ENCODE measurements at regions not wholly inside any gene's neighbourhood (a gene's known extent, or its start where the extent isn't known, plus 50 kb on each side); places are given as distances from the start of the nearest gene placed in this dataset.
A peak's percentile ranks its signal among the peaks of the same experiment; 100 is the strongest.
"Not testable (repeated sequence)": the region's sequence is repeated elsewhere in the genome, so short reads cannot be mapped to it uniquely, and the experiment has no call there.

DNA sequence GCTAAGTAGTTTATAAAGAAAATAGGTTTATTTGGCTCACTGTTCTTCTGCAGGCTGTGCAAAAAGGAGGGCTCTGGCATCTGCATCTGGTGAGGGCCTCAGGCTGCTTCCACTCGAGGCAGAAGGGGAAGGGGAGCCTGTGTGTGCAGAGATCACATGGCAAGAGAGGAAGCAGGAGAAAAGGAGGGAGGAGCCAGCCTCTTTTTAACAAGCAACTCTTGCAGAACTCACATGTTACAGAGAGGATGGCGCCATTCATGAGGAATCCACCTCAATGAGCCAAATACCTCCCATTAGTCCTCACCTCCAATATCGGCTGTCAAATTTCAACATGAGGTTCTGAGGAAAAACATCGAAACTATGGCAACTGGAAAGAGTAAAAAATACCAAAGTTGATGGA is 666.6 kb upstream of the SLC35B3 start:
- DNase-seq (ENCODE audit: low read depth): no peak

DNA sequence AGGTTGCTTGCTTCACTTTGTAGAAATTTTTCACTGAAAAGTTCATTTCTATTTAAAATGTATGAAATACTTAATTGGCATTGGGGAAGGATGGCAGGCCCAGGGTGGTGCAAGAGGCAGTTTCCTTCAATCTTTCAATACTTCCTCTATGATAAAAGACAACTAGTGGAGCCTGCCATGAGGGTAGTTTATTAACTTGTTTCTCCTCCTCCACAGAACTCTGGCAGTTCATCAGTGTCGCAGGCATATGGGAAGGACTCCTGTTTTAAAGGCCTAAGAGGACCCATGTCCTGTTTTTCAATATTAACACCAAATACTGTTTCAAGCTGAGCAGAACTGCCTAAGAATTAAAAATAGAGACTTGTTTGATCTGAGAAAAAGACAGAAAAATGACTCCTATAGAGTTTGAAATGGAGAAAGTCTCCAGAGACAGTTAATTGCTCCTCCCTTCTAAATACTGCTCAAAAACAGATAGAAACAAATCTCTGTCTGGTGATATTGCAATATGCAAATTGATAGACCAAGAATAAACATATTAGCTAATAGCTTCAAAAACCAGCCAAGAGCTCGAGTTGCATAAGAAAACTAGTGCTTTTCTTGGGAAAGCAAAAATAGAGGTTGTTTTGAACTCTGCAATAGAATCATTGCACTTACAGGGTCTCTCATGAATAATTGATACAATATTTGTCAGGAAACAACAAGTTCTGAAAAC is 665.7 kb upstream of the SLC35B3 start:
- peak; percentile 13 for DNase-seq (ENCODE audit: low read depth)

DNA sequence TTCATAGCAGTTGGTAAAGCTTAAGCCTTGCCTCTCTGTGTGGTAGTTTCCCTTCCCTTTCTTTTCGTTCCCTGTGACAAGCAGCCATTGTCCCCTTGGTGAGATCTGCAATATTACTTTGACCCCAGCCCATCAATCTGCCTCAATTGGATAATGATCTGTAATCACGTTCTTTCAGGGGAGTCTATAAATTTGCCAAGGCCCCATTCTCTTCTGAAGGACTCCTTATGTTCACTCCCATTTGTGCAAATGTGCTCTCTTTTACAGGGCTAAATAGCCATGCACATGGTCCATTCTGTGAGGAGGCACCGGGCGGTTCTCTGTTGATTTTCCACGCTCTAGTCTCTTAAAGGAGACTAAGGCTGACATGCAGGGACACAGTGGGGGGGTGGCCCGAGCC is 660.4 kb upstream of the SLC35B3 start:
- DNase-seq (ENCODE audit: low read depth): no peak

DNA sequence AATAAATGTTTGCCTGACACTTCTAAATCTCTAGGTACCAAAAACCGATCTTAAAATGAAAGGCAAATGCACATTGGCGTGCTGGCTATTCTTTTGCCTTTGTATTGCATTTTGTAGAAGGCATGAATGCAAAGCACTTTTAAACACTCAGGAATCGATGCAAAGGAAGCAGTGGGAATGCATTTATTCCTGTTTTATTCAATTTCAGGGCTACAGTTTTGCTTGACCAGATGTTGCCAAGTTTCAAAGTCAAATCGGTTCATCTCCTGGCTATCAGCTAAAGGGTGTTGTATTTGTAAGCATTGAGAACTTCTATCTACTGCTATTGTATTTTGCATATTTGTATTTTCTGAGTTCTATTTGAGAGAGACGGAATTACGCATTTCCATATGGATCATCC is 659.8 kb upstream of the SLC35B3 start:
- no peak for DNase-seq (ENCODE audit: low read depth)

DNA sequence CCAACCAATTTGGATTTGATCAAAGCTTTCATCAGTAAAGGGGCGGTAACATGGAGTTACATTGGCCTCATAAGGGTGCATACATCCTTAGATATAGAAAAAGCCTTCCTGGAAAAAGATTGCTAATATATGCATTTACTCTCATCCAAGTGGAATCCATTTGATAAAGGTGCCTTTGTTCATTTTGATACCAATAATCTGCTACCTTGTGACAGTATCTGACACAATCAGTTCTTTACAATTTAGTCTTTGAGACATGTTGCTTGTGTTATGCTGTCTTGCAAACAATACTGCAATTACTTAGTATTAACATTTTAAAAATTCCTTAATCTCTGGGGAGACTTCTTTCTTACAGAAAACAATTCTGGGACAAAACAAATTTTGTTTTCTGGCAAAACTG is 654.4 kb upstream of the SLC35B3 start:
- no peak for DNase-seq (ENCODE audit: low read depth)

DNA sequence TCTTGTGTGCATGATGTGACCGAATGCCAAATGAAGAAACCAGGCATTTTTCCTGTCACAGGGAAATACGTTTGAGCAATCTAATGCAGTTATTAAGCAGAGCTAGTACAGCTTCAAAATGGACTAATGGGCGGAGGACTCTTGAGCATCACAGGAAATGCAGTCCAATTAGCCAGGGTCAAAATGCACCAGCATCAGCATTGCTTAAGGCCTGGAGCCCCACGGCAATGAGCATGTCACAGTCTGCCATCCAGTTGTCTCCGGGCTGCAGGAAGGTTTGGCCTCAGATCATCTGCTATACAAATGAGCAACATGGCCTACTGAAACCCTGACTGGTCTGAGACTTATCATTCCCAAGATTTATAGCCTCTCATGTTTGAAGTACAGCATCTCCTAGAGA is 652.1 kb upstream of the SLC35B3 start:
- no peak for DNase-seq (ENCODE audit: low read depth)

DNA sequence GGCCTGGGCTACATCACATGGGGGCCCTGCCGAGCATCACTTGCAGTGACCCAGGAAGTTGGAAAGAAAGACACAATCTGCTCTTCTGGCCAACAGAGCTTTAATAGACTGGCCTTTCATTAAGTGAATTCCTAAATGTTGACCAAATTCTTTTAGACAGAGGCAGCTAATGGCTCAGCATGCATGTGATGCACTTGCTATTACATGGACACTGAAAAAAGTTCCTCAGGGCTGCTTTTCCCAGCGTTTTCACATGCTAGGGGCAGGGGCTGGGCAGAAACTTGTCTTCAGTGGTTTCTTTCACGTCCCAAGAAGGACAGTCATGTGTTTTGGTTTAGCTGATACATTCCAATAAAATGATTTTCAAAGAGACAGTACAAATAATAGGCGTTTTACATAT is 651.0 kb upstream of the SLC35B3 start:
- DNase-seq (ENCODE audit: low read depth): peak; percentile 3

DNA sequence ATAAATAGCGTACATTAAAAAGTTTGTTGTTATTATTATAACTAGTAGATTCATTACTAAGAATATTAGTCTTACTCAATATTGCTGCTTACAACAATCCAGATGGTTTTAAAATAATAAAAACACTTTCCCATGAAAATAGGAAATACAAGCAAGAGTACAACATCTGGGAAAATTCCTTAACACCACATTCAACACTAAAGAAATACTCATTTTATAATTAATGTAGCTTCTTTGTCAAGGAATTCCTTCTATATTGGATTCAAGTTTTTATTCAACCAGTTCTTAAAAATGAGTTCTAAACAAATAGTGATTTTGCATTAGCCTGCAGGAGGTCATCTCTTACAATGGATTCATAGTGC is 650.3 kb upstream of the SLC35B3 start:
- no peak for DNase-seq (ENCODE audit: low read depth)

DNA sequence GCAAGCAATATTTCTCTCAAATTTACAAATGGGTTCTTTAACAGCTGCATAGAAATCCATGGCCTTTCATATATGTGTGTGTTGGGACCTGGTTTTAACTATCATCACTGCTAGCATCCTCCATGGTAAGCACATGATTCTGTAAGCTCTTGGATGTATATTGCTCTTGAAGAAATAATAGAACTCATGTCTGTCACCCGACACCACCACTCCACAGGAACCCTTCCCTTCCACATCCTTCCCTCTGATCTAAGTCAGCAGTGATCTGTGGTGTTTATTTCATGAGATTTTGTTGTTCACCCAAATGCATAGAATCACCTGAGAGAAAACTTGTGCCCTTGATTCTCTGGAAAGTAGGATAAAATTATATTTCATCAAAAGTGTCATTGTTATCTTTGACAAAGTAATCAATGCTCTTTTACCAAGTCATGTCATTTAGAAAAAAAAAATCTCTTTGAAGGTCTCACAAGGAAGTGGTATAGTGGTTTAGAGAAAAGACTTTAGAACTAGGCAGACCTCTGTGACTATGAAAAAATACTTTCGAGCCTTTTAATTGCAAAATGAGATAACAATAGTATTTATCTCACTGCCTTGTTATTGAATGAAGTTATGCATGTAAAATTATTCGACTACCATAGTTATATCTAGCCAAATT is 649.8 kb upstream of the SLC35B3 start:
- DNase-seq (ENCODE audit: low read depth): no peak

DNA sequence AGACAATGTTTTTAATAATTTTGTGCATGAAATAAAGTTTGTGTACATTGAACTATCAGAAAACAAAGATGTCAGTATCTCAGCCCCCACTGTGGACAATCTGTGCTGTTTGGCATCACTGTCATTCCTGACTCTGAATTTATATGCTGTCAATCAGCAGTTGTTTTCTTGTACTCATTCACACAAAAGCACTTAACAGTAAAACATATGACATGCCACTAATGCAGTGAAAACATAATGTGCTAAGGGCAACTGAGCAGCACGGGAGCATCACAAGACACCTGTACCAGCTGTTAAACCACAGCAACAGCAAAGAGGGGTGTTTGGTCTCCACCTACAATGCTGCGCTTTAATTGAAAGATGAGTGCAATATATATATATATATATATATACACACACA is 647.8 kb upstream of the SLC35B3 start:
- DNase-seq (ENCODE audit: low read depth): no peak

DNA sequence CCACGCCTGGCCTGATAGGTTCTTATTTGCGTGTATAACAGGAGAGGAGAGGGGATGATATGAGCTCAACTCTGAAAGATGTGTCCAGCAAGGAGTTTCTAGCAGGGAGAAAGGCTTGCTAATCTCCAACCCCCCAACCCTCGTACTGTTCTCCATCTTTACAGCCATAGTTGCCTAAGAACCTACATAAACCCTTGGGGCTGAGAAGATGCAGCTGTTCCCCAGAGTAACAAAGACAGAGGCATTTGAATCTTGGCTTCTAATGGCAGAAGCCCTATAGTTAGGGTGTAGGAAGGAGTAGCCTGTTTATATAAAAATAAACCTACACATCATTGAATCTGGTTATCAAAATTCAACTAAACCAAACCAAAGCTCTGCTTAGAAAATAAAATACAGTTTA is 631.4 kb upstream of the SLC35B3 start:
- DNase-seq (ENCODE audit: low read depth): no peak

DNA sequence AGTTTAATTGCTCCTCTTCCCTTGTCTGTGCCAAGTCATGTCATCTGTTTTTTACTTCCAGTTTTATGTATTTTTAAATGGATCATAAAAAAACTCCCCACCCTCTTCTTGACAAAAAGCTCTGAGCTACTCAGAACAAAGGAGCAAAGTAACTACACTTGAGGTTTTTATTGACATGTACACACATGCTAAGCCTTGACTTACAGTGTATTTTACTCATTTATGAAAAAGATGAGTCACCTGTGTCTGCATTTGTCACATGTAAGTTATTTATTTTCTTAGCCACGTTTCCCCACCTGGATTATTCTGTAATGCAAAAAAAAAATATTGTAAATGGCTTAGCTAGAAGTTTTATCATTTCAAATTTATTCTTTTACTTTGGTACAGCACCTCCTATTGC is 628.8 kb upstream of the SLC35B3 start:
- no peak for DNase-seq (ENCODE audit: low read depth)

DNA sequence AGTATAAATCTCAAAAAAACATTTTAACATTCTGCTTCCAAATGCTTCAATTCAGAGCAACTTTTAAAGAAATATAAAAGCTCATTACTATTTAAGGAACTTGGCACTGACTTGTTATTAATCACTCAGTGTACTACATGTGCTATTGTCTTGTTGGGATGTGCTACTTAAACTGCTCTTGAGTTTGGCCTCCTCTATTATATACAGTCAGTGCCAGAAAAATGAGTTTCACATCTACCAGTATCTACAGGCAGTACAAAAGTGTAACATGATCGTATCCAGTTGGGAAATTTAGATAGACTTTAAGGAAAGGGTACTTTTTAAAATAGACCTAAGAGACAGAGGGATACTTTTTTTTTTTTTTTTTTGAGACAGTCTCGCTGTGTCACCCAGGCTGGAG is 627.3 kb upstream of the SLC35B3 start:
- no peak for DNase-seq (ENCODE audit: low read depth)

DNA sequence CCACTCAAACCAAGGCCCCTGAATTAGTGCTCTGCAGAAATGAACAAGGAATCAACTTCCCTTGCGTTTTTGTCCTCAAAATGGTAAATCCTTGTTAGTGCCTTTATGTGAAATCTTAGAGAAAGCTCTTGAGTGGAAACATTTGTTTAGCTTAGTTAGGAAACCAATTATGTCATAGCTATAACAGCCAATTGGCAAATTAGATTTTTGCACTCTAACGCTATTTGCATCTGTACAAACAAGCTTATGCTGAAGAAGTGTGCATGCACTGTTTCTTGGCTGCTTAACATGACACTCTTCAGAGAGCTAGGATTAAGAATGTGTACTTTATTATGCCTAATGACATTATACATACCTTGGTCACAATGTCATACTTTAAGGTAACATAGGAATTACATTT is 622.6 kb upstream of the SLC35B3 start:
- no peak for DNase-seq (ENCODE audit: low read depth)

DNA sequence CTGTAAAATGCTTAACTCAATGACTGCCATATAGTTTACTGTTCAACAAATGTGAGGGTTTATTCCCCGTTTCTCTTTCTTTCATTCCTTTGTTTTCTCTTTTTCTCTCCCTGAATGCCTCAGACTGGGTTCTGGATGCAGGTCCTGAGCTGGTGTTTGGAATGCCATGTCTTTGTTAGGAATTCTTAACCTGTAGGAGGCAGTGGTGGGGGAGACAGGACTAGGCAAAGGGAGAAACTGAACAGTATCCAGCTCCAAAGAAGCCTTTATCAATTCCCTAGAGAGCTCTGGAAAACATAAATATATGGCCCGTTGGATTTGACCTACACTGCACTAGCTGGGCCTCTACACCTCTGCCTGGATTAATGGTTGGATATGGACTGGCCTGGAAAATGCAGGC is 621.2 kb upstream of the SLC35B3 start:
- no peak for DNase-seq (ENCODE audit: low read depth)

DNA sequence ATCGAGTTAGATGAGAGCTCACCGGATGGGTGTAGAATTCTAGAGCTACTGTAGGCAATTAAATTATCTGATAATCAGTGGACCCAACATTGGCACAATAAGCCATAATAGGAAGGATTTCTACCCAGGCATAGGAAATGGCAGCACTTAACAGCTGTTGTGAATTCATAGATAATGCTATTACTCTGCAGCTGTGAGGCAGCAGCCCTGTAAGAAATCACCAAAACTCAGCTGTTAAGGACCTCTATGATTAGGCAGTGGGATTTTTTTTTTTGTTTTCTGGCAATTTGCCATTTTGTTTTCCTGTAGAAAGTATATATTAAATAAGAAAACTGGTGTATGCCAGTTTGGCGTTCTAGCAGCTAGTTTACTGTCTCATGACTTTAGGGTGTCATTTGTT is 609.1 kb upstream of the SLC35B3 start:
- no peak for DNase-seq (ENCODE audit: low read depth)

DNA sequence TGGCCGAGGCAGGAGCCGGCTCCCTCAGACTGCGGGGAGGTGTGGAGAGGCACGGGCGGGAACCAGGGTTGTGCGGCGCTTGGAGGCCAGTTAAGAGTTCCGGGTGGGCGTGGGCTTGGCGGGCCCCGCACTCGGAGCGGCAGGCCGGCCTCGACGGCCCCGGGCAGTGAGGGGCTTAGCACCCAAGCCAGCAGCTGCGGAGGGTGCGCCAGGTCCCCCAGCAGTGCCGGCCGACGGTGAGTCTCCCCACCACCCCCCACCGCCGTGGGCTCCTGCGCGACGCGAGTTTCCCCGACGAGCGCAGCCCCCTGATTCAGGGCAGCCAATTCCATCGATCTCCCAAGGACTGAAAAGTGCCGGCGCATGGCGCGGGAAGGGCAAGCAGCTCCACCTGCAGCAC is 605.4 kb upstream of the SLC35B3 start:
- DNase-seq (ENCODE audit: low read depth): no peak

DNA sequence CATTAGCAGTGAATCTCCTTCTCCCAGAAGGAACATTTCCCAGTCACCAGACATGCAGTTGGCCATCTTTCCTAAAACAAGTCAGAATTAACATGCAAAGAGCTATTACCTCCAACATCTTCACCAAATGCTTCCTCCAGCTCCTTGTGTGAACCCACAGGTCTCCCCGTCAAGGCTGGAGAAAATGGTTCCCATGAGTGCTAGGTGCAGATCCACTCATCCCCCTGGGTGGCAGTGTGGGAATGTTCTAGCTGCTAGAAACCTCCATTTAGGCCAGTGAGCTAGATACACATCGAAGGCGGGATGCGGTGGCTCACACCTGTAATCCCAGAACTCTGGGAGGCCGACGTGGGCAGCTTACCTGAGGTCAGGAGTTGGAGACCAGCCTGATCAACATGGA is 603.9 kb upstream of the SLC35B3 start:
- no peak for DNase-seq (ENCODE audit: low read depth)

DNA sequence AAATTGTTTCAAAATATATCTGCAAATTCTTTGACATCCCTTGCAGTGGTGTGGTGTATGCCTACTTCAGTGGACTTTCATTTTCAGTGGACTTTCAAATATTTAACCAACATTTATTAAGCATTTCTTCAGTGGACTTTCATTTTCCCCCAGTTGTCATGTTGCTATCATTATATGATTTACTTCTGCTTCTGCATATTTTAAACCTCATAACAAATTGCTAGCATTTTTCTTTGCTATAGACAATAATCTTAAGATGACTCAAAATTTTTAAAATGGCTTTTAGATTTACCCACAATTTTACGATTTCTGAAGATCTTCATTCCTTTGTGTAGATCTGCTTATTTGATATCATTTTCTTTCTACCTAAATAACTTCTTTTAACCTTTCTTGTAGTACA is 592.7 kb upstream of the SLC35B3 start:
- no peak for DNase-seq (ENCODE audit: low read depth)

DNA sequence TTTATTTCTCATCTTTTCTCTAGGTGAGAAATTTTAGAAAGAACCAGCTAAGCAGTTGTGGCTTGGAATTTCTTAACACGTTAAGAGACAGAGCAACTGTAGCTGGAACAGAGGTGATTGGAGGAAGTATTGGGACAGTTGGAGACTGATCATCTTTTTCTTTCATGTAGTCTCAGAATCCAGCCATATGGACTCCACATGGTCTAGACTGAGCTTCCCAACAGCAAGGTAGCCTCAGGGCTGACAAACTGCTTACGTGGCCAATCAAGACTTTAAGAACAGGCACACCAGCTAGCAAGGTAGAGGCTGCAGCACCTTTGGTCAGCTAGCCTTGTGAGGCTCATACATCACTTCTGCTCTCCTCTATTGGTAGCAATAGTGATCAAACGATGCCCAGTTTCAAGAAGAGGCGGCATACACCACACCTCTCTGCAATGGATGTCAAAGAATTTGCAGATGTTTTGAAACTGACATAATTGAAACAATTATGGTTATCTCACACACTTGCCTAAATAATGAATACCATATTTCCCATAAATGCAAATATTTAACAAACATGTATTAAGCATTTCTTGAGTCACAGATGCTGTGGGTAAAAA is 590.5 kb upstream of the SLC35B3 start:
- DNase-seq (ENCODE audit: low read depth): no peak

DNA sequence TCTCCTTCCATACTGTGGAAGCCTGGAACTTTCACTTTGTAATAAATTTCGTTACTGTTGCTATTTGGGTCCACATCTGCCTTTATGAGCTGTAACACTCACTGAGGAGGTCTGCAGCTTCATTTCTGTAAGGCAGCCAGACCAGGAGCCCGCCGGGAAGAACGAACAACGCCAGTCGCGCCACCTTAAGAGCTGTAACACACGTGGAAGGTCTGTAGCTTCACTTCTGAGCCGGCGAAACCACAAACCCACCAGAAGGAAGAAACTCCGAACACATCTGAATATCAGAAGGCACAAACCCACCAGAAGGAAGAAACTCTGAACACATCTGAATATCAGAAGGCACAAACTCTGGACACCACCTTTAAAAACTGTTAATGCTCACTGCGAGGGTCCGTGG is 589.9 kb upstream of the SLC35B3 start:
- no peak for DNase-seq (ENCODE audit: low read depth)

DNA sequence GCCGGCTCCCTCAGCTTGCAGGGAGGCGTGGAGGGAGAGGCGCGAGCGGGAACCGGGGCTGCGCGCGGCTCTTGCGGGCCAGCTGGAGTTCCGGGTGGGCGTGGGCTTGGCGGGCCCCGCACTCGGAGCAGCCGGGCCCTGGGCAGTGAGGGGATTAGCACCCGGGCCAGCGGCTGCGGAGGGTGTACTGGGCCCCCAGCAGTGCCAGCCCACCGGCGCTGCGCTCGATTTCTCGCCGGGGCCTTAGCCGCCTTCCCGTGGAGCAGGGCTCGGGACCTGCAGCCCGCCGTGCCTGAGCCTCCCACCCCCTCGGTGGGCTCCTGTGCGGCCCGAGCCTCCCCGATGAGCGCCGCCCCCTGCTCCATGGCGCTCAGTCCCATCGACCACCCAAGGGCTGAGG is 588.9 kb upstream of the SLC35B3 start:
- DNase-seq (ENCODE audit: low read depth): not testable (repeated sequence)

DNA sequence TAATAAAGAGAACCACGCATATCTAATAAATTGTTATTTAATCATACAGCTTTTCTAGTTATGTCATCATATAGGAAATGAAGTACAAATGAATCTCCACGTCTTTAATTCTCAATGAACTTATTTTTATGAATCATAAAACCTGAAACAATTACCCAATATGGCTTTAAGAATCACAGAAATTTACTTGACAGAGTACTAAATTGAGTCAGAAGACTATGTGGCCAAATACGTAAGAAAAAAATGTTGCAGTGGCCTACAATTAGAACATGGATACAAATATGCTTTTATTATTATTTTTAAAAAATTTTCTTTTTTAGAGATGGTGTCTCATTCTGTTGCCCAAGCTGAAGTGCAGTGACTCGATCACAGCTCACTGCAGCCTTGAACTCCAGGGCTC is 584.7 kb upstream of the SLC35B3 start:
- no peak for DNase-seq (ENCODE audit: low read depth)

DNA sequence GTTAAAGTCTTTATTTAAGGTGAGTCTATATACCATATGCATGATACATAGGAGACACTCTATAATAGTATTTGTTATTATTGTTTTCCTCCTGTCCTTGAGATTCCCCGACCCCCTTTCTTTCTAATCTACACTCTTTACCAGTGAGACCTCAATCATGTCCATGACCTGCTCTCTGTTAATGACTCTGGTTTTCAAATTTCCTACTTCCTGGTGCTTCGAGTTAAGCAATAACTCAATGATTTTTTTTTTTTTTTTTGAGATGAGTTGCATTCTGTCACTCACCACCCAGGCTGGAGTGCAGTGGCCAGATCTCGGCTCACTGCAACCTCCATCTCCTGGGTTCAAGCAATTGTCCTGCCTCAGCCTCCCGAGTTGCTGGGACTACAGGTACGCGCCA is 574.6 kb upstream of the SLC35B3 start:
- DNase-seq (ENCODE audit: low read depth): no peak

Data from fibroblast of gingiva (primary cell).